GM12878 (cell line): ENCODE measurements at regions not wholly inside any gene's neighbourhood (a gene's known extent, or its start where the extent isn't known, plus 50 kb on each side); places are given as distances from the start of the nearest gene placed in this dataset.

Source experiments
- ATAC-seq: fragments of 200-7000 bp; cut with Tn5 transposase; 3 replicates; pipeline ENCODE4 v1.9.1; 2020; ENCODE audit warnings: mild to moderate bottlenecking, moderate library complexity
- BruUV-seq: library from RNA; stranded (reverse); fragments of 400-500 nt; replicated peaks from 2 replicates; lab custom pipeline; 2021; lab: Mats Ljungman, UMichigan
- CTCF ChIA-PET: fragments of 300-600 bp; sonication (Branson Sonifier 250); formaldehyde crosslinking; extraction: SDS; loops from one replicate; lab custom pipeline; 2021; ENCODE audit warnings: inconsistent platforms; lab: Yijun Ruan, JAX
- POLR2A ChIA-PET: fragments of 350-600 bp; formaldehyde crosslinking; extraction: SDS; loops from one replicate; lab custom pipeline; 2021; ENCODE audit warnings: inconsistent platforms; lab: Charles Lee
- RAD21 ChIA-PET: fragments of 300-600 bp; sonication (Branson Sonifier 250); formaldehyde crosslinking; loops from one replicate; lab custom pipeline; 2023; ENCODE audit warnings: antibody characterized with exemption; ENCODE audit not compliant: unreplicated experiment; lab: Charles Lee
- SMC1A ChIA-PET: fragments of 300-600 bp; sonication (Branson Sonifier 250); formaldehyde crosslinking; loops from one replicate; lab custom pipeline; 2023; ENCODE audit not compliant: unreplicated experiment, uncharacterized antibody; lab: Charles Lee
- DNase-seq: peaks from one replicate; pipeline ENCODE4 v3.0.0-alpha.2; 2011; ENCODE audit warnings: low read depth, low spot score
- FAIRE-seq: peaks from 3 replicates; lab custom pipeline; 2011; peaks lifted over from hg19 to GRCh38; lab: Jason Lieb, UNC
- H2AFZ ChIP-seq: 2 replicates; pipeline ENCODE4 v1.6.0; 2011; ENCODE audit warnings: low read depth, low read length, control low read depth; ENCODE audit not compliant: control insufficient read depth
- H3K27ac ChIP-seq: 2 replicates; pipeline ENCODE4 v1.5.1; 2011; ENCODE audit warnings: control low read depth; ENCODE audit not compliant: control insufficient read depth, insufficient read depth
- H3K27me3 ChIP-seq, 2 experiments: replicated peaks in 1 of 2; 2 replicates each; pipeline versions ENCODE4 v1.6.0 to v1.6.1; 2011; ENCODE audit warnings: low read length in 1 of 2; ENCODE audit not compliant: control insufficient read depth in 2 of 2, insufficient read depth in 2 of 2
- H3K36me3 ChIP-seq, 2 experiments: 2 replicates each; pipeline ENCODE4 v1.5.1; 2011; ENCODE audit warnings: low read length in 1 of 2; ENCODE audit not compliant: control insufficient read depth in 2 of 2, insufficient read depth in 2 of 2
- H3K4me1 ChIP-seq: 2 replicates; pipeline ENCODE4 v1.6.1; 2011; ENCODE audit warnings: mild to moderate bottlenecking, low read length, moderate library complexity, mixed read lengths; ENCODE audit not compliant: control insufficient read depth, insufficient read depth
- H3K4me2 ChIP-seq: 2 replicates; pipeline ENCODE4 v1.6.0; 2011; ENCODE audit warnings: control low read depth; ENCODE audit not compliant: control insufficient read depth, insufficient read depth
- H3K4me3 ChIP-seq: fragments of 200-600 bp; sonication (generic); 2 replicates; pipeline ENCODE4 v1.5.1; 2016
- H3K79me2 ChIP-seq: 2 replicates; pipeline ENCODE4 v1.6.0; 2011; ENCODE audit warnings: low read length; ENCODE audit not compliant: control insufficient read depth, insufficient read depth
- H3K9ac ChIP-seq: 2 replicates; pipeline ENCODE4 v1.8.0; 2011; ENCODE audit warnings: low read length, control low read depth, mixed read lengths; ENCODE audit not compliant: control insufficient read depth, insufficient read depth
- H3K9me3 ChIP-seq: replicated peaks from 3 replicates; pipeline ENCODE4 v1.5.1; 2011; ENCODE audit warnings: mild to moderate bottlenecking, low read length; ENCODE audit not compliant: control insufficient read depth, insufficient read depth
- H4K20me1 ChIP-seq: 2 replicates; pipeline ENCODE4 v1.6.0; 2011; ENCODE audit not compliant: control insufficient read depth, insufficient read depth
- ASH2L ChIP-seq: fragments of 300-600, 200-600 bp; sonication (generic); IDR thresholded peaks from 2 replicates; pipeline ENCODE4 v1.6.1; 2017; ENCODE audit warnings: low read depth, mild to moderate bottlenecking, borderline replicate concordance
- CEBPZ ChIP-seq: fragments of 150-350 bp; IDR thresholded peaks from 2 replicates; pipeline ENCODE4 v1.6.1; 2016; ENCODE audit warnings: low read depth, low read length
- ELK1 ChIP-seq: IDR thresholded peaks from 2 replicates; pipeline ENCODE4 v1.6.1; 2012; ENCODE audit warnings: low read depth, low read length, improper control_type of control experiment
- GABPA ChIP-seq: IDR thresholded peaks from 2 replicates; pipeline ENCODE4 v1.6.1; 2014; ENCODE audit warnings: antibody characterized with exemption, low read depth, mild to moderate bottlenecking, inconsistent platforms
- GATAD2B ChIP-seq: fragments of 450-650 bp; conservative IDR thresholded peaks from 2 replicates; pipeline ENCODE4 v1.6.1; 2017; ENCODE audit warnings: low read depth, mild to moderate bottlenecking, moderate library complexity
- HCFC1 ChIP-seq: fragments of 150-350 bp; IDR thresholded peaks from 2 replicates; pipeline ENCODE4 v1.6.1; 2014; ENCODE audit warnings: low read length
- IKZF1 ChIP-seq: fragments of 450-650 bp; conservative IDR thresholded peaks from 2 replicates; pipeline ENCODE4 v1.6.1; 2017; ENCODE audit warnings: antibody characterized with exemption, mild to moderate bottlenecking
- KLF5 ChIP-seq: fragments of 450-650 bp; IDR thresholded peaks from 2 replicates; pipeline ENCODE4 v1.6.1; 2014; ENCODE audit warnings: mild to moderate bottlenecking; ENCODE audit not compliant: partially characterized antibody
- LARP7 ChIP-seq: fragments of 450-650 bp; IDR thresholded peaks from 2 replicates; pipeline ENCODE4 v1.6.1; 2017; ENCODE audit warnings: mild to moderate bottlenecking
- MLLT1 ChIP-seq: fragments of 450-650 bp; IDR thresholded peaks from 2 replicates; pipeline ENCODE4 v1.6.1; 2016; ENCODE audit warnings: mild to moderate bottlenecking
- NR2C2 ChIP-seq: IDR thresholded peaks from 2 replicates; pipeline ENCODE4 v1.6.1; 2011; ENCODE audit warnings: borderline replicate concordance, low read depth; ENCODE audit not compliant: control insufficient read depth, insufficient read length
- RELB ChIP-seq: fragments of 450-650 bp; IDR thresholded peaks from 2 replicates; pipeline ENCODE4 v1.6.1; 2017; ENCODE audit warnings: low read depth, mild to moderate bottlenecking, moderate library complexity
- SPI1 ChIP-seq: IDR thresholded peaks from 2 replicates; pipeline ENCODE4 v1.6.1; 2011; ENCODE audit warnings: low read depth, mild to moderate bottlenecking, low read length, moderate library complexity, borderline replicate concordance; ENCODE audit not compliant: insufficient read depth
- SREBF1 ChIP-seq: IDR thresholded peaks from 2 replicates; pipeline ENCODE4 v1.6.1; 2012; ENCODE audit warnings: mild to moderate bottlenecking, low read length
- SRF ChIP-seq, 2 experiments: IDR thresholded peaks; 2 replicates each; pipeline ENCODE4 v1.6.1; 2011; ENCODE audit warnings: low read depth in 2 of 2, low read length in 2 of 2, mild to moderate bottlenecking in 1 of 2, moderate library complexity in 1 of 2
- TBL1XR1 ChIP-seq: IDR thresholded peaks from 2 replicates; pipeline ENCODE4 v1.6.1; 2012; ENCODE audit warnings: low read depth, low read length, improper control_type of control experiment
- ZZZ3 ChIP-seq: IDR thresholded peaks from 2 replicates; pipeline ENCODE4 v1.6.1; 2011; ENCODE audit warnings: low read depth; ENCODE audit not compliant: control insufficient read depth, insufficient read length
- WGBS: methylation state at CpG from one replicate; pipeline ENCODE4 v1.1.6; 2016; ENCODE audit warnings: low lambda C conversion rate; ENCODE audit not compliant: insufficient replicate concordance, insufficient coverage; ENCODE audit errors: missing lambda C conversion rate; 5-methylcytosine and 5-hydroxymethylcytosine counted together
- in situ Hi-C: fragments of 300-500 bp; cut with MboI; formaldehyde crosslinking; loops from 9 replicates; pipeline ENCODE4 v1.14.3; 2018; ENCODE audit warnings: mixed read lengths
- intact Hi-C: fragments of 100-400 bp; cut with micrococcal nuclease; formaldehyde crosslinking; loops from one replicate; pipeline ENCODE4 v1.14.2; 2022; ENCODE audit not compliant: unreplicated experiment

- in situ Hi-C loops (no loop called here), intact Hi-C loops (no loop called here)
- H3K9me3 ChIP-seq: no peaks in the 10 kb centered on the region
- ChIA-PET RAD21 (no interaction called here), CTCF (interaction anchor here (0.8 kb wide), 1 partner anchor 16 kb away, joined by 3 read pairs; no protein-coding TSS in a partner anchor), POLR2A (no interaction called here), SMC1A (interaction anchor here (0.9 kb wide), 1 partner anchor 24 kb away, joined by 3 read pairs; no protein-coding TSS in a partner anchor)
- H3K4me2 ChIP-seq: no peak overlapping the region
- FAIRE-seq (no peak), ATAC-seq (no peak)
- H2AFZ ChIP-seq: no peak overlapping the region
- no peaks in the 10 kb centered on the region for H3K36me3 ChIP-seq
- no peaks in the 10 kb centered on the region for H3K79me2 ChIP-seq
- H3K4me1 ChIP-seq: no peaks in the 10 kb centered on the region
- H3K27ac ChIP-seq: no peak overlapping the region
- 0% methylated on average over 1 of the region's 1 CpG for WGBS
- no peak overlapping the region for H3K4me3 ChIP-seq
- H3K27me3 ChIP-seq: no peaks in the 10 kb centered on the region
- TF ChIP-seq GABPA (no peak), GATAD2B (no peak), ASH2L (no peak), ELK1 (no peak), NR2C2 (no peak), SREBF1 (no peak), CEBPZ (no peak), TBL1XR1 (no peak), IKZF1 (no peak), KLF5 (no peak), MLLT1 (no peak), HCFC1 (no peak), SRF (IDR thresholded peaks at IDR 0.05; ENCODE audit: low read depth in 2 of 2, low read length in 2 of 2) (no peak), RELB (no peak), LARP7 (no peak), ZZZ3 (no peak), SPI1 (no peak)
- TF ChIP-seq, all 136 proteins: peak for 0
- Histone ChIP-seq H3K9ac (no peak overlapping the region), H4K20me1 (no peaks in the 10 kb centered on the region)
- BruUV-seq: no TSS peak
- DNase-seq: no peak
Observed at GRCh38 chr2:146801886-146802285, 1042.9 kb upstream of the ACVR2A start.
